Panc1 (cell line): ENCODE measurements at regions not wholly inside any gene's neighbourhood (a gene's known extent, or its start where the extent isn't known, plus 50 kb on each side); places are given as distances from the start of the nearest gene placed in this dataset.
A peak's percentile ranks its signal among the peaks of the same experiment; 100 is the strongest.

Experiments
- POLR2AphosphoS5 ChIP-seq: IDR thresholded peaks from 2 replicates; pipeline ENCODE4 v1.6.1; 2012; ENCODE audit warnings: mild to moderate bottlenecking, low read depth, low read length, moderate library complexity
- SIN3A ChIP-seq: IDR thresholded peaks from 2 replicates; pipeline ENCODE4 v1.6.1; 2012; ENCODE audit warnings: low read depth, mild to moderate bottlenecking, low read length, moderate library complexity, borderline replicate concordance; ENCODE audit not compliant: insufficient read depth
- TF ChIP-seq, protein P1 (sequence below): fragments of 450-650 bp; IDR thresholded peaks from 2 replicates; pipeline ENCODE4 v1.5.1; 2017; ENCODE audit warnings: mild to moderate bottlenecking

GRCh38 chr7:130936202-130936931, 202.4 kb upstream of the KLF14 start:
- TF ChIP-seq, protein P1, sequence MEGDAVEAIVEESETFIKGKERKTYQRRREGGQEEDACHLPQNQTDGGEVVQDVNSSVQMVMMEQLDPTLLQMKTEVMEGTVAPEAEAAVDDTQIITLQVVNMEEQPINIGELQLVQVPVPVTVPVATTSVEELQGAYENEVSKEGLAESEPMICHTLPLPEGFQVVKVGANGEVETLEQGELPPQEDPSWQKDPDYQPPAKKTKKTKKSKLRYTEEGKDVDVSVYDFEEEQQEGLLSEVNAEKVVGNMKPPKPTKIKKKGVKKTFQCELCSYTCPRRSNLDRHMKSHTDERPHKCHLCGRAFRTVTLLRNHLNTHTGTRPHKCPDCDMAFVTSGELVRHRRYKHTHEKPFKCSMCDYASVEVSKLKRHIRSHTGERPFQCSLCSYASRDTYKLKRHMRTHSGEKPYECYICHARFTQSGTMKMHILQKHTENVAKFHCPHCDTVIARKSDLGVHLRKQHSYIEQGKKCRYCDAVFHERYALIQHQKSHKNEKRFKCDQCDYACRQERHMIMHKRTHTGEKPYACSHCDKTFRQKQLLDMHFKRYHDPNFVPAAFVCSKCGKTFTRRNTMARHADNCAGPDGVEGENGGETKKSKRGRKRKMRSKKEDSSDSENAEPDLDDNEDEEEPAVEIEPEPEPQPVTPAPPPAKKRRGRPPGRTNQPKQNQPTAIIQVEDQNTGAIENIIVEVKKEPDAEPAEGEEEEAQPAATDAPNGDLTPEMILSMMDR = no peak
- TF ChIP-seq POLR2AphosphoS5 (0 out of 2 replicates have a peak, but pooled peaks have one; percentile 15), SIN3A (no peak)
